Endodermal cell (in vitro differentiated cells): ENCODE measurements at regions not wholly inside any gene's neighbourhood (a gene's known extent, or its start where the extent isn't known, plus 50 kb on each side); places are given as distances from the start of the nearest gene placed in this dataset.

ENCODE experiments used
- DNase-seq: peaks from one replicate; pipeline ENCODE4 v3.0.0-alpha.2; 2017
- H3K27ac ChIP-seq: 2 replicates; pipeline ENCODE4 v1.5.1; 2013; ENCODE audit warnings: mild to moderate bottlenecking, low read depth, low read length, moderate library complexity
- H3K27me3 ChIP-seq: 2 replicates; pipeline ENCODE4 v1.6.1; 2013; ENCODE audit warnings: mild to moderate bottlenecking, low read length, moderate library complexity; ENCODE audit not compliant: insufficient read depth, control insufficient read depth, poor library complexity, severe bottlenecking
- H3K36me3 ChIP-seq: 2 replicates; pipeline ENCODE4 v1.7.0; 2013; ENCODE audit warnings: mild to moderate bottlenecking, low read length, moderate library complexity; ENCODE audit not compliant: control insufficient read depth, insufficient read depth
- H3K4me1 ChIP-seq: one replicate; pipeline ENCODE4 v1.7.0; 2013; ENCODE audit warnings: low read length; ENCODE audit not compliant: control insufficient read depth, insufficient read depth
- H3K4me3 ChIP-seq: 2 replicates; pipeline ENCODE4 v1.5.1; 2013; ENCODE audit warnings: mild to moderate bottlenecking, low read length, moderate library complexity
- H3K9ac ChIP-seq: 2 replicates; pipeline ENCODE4 v1.6.1; 2013; ENCODE audit warnings: mild to moderate bottlenecking, low read length, moderate library complexity; ENCODE audit not compliant: poor library complexity, severe bottlenecking; ENCODE audit errors: extremely low read depth
- H3K9me3 ChIP-seq: 2 replicates; pipeline ENCODE4 v1.6.1; 2013; ENCODE audit warnings: mild to moderate bottlenecking, low read length, moderate library complexity; ENCODE audit not compliant: control insufficient read depth
- H3K27ac Mint-ChIP-seq: 2 replicates; pipeline ENCODE4 v1.8.0; 2020; ENCODE audit warnings: mixed read lengths
- H3K27me3 Mint-ChIP-seq: 2 replicates; pipeline ENCODE4 v1.8.0; 2021; ENCODE audit warnings: mild to moderate bottlenecking, mixed read lengths; ENCODE audit not compliant: insufficient read depth
- H3K36me3 Mint-ChIP-seq: 2 replicates; pipeline ENCODE4 v1.8.0; 2020; ENCODE audit warnings: low read depth, mixed read lengths
- H3K4me1 Mint-ChIP-seq: 2 replicates; pipeline ENCODE4 v1.8.0; 2020; ENCODE audit warnings: mixed read lengths
- H3K4me3 Mint-ChIP-seq: 2 replicates; pipeline ENCODE4 v1.8.0; 2020; ENCODE audit warnings: mild to moderate bottlenecking, moderate library complexity, mixed read lengths
- H3K9me3 Mint-ChIP-seq: 2 replicates; pipeline ENCODE4 v1.8.0; 2020; ENCODE audit warnings: mild to moderate bottlenecking, mixed read lengths
- WGBS, 2 experiments: methylation state at CpG; one replicate each; pipeline versions ENCODE4 v1.1.5 to v1.1.7; 2013; ENCODE audit warnings: missing lambda C conversion rate in 2 of 2, mixed read lengths in 1 of 2; ENCODE audit not compliant: insufficient coverage in 1 of 2, insufficient read length in 1 of 2; 5-methylcytosine and 5-hydroxymethylcytosine counted together
- TF ChIP-seq, protein P1 (sequence below): fragments of 200-600 bp; sonication (generic); conservative IDR thresholded peaks from 2 replicates; pipeline ENCODE4 v1.5.0; 2021; ENCODE audit warnings: antibody characterized with exemption, mild to moderate bottlenecking

DNA sequence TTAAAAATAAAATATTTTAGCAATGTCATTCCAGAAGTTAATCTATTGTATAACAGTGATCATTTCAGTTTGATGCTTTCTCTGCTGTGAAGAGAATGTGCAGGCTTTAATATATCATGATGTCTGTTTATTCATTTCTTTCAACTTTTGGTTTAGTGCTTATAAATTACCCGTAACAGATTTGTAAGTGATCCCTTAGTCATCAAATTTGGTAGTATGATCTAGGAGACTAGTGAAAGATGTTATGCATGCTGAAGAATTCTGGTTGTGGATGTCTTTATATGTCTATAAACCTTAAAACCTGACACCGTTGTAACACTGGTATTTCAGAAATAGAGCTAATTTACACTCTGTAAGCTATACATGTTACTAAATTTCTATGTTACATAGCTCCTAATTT lies 260.4 kb downstream of the CPS1 start:
- H3K27me3 Mint-ChIP-seq: no peaks in the 10 kb centered on the region
- H3K27ac Mint-ChIP-seq: no peak overlapping the region
- no peak overlapping the region for H3K4me3 Mint-ChIP-seq
- 92% methylated on average over 2 of the region's 2 CpGs; no CpG with 5 or more reads in 1 of the 2 experiments for WGBS, 2 experiments
- Histone ChIP-seq H3K9me3 (no peaks in the 10 kb centered on the region), H3K4me1 (peaks cover 6% of the 10 kb centered on the region), H3K27me3 (no peaks in the 10 kb centered on the region), H3K36me3 (no peaks in the 10 kb centered on the region), H3K9ac (no peak overlapping the region), H3K4me3 (no peak overlapping the region), H3K27ac (no peak overlapping the region)
- no peaks in the 10 kb centered on the region for H3K36me3 Mint-ChIP-seq
- TF ChIP-seq, protein P1, sequence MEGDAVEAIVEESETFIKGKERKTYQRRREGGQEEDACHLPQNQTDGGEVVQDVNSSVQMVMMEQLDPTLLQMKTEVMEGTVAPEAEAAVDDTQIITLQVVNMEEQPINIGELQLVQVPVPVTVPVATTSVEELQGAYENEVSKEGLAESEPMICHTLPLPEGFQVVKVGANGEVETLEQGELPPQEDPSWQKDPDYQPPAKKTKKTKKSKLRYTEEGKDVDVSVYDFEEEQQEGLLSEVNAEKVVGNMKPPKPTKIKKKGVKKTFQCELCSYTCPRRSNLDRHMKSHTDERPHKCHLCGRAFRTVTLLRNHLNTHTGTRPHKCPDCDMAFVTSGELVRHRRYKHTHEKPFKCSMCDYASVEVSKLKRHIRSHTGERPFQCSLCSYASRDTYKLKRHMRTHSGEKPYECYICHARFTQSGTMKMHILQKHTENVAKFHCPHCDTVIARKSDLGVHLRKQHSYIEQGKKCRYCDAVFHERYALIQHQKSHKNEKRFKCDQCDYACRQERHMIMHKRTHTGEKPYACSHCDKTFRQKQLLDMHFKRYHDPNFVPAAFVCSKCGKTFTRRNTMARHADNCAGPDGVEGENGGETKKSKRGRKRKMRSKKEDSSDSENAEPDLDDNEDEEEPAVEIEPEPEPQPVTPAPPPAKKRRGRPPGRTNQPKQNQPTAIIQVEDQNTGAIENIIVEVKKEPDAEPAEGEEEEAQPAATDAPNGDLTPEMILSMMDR: no peak
- peaks cover 39% of the 10 kb centered on the region for H3K4me1 Mint-ChIP-seq
- no peak for DNase-seq
- peaks cover 9% of the 10 kb centered on the region for H3K9me3 Mint-ChIP-seq

GRCh38 chr2:210818473-210818872 lies 262.1 kb downstream of the CPS1 start:
- no peaks in the 10 kb centered on the region for H3K36me3 Mint-ChIP-seq
- peaks cover 28% of the 10 kb centered on the region for H3K4me1 Mint-ChIP-seq
- H3K9me3 ChIP-seq: no peaks in the 10 kb centered on the region
- peaks cover 6% of the 10 kb centered on the region for H3K4me1 ChIP-seq
- no peaks in the 10 kb centered on the region for H3K36me3 ChIP-seq
- no peak overlapping the region for H3K9ac ChIP-seq
- no peak overlapping the region for H3K27ac Mint-ChIP-seq
- no peak overlapping the region for H3K4me3 ChIP-seq
- H3K27me3 ChIP-seq: no peaks in the 10 kb centered on the region
- WGBS, 2 experiments: 79 to 92% methylated on average over 2 to 3 of the region's 3 CpGs
- DNase-seq: peak; percentile 71
- no peak overlapping the region for H3K4me3 Mint-ChIP-seq
- H3K27me3 Mint-ChIP-seq: no peaks in the 10 kb centered on the region
- peaks cover 9% of the 10 kb centered on the region for H3K9me3 Mint-ChIP-seq
- no peak overlapping the region for H3K27ac ChIP-seq
- TF ChIP-seq, protein P1: no peak

DNA sequence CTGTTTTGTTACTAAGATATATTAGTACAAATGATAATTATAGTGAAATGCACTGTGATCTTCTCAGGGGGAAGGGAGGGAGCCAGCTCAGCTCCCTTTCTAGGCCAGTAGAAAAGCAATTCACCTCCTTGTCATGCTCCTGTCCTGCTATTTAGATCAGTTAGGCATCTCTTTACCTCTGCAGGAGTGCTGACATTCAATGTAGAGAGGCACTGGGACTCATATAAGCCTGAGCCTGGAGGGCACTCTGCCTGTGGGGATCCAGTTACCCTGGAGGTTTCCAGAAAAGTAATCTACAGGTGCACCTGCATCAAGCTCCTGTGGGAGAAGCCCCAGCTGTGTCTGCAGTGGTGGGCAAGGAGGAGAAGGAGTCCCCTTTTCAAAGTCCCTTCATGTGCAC lies 277.0 kb downstream of the CPS1 start:
- Mint-ChIP-seq H3K4me3 (no peak overlapping the region), H3K4me1 (peaks cover 4% of the 10 kb centered on the region), H3K36me3 (no peaks in the 10 kb centered on the region), H3K27ac (no peak overlapping the region), H3K9me3 (no peaks in the 10 kb centered on the region), H3K27me3 (no peaks in the 10 kb centered on the region)
- H3K36me3 ChIP-seq: no peaks in the 10 kb centered on the region
- no peak overlapping the region for H3K9ac ChIP-seq
- no peak overlapping the region for H3K4me3 ChIP-seq
- H3K9me3 ChIP-seq: no peaks in the 10 kb centered on the region
- TF ChIP-seq, protein P1: no peak
- H3K4me1 ChIP-seq: no peaks in the 10 kb centered on the region
- H3K27me3 ChIP-seq: no peaks in the 10 kb centered on the region
- DNase-seq: no peak
- no peak overlapping the region for H3K27ac ChIP-seq
